Ishikawa (cell line): ENCODE measurements at regions not wholly inside any gene's neighbourhood (a gene's known extent, or its start where the extent isn't known, plus 50 kb on each side); places are given as distances from the start of the nearest gene placed in this dataset.

Experiments used
- CEBPB ChIP-seq: IDR thresholded peaks from 2 replicates; pipeline ENCODE4 v1.6.1; 2012
- CREB1 ChIP-seq: IDR thresholded peaks from 2 replicates; pipeline ENCODE4 v1.6.1; 2012; ENCODE audit warnings: low read depth
- EGR1 ChIP-seq: IDR thresholded peaks from 2 replicates; pipeline ENCODE4 v1.6.1; 2012
- EP300 ChIP-seq: IDR thresholded peaks from 2 replicates; pipeline ENCODE4 v1.6.1; 2012; ENCODE audit warnings: borderline replicate concordance
- FOXM1 ChIP-seq: IDR thresholded peaks from 2 replicates; pipeline ENCODE4 v1.6.1; 2012; ENCODE audit warnings: low read depth, borderline replicate concordance
- MAX ChIP-seq: IDR thresholded peaks from 2 replicates; pipeline ENCODE4 v1.6.1; 2012
- RAD21 ChIP-seq: IDR thresholded peaks from 2 replicates; pipeline ENCODE4 v1.6.1; 2012; ENCODE audit warnings: low read depth
- REST ChIP-seq: IDR thresholded peaks from 2 replicates; pipeline ENCODE4 v1.6.1; 2012; ENCODE audit warnings: low read depth, mild to moderate bottlenecking
- TAF1 ChIP-seq: IDR thresholded peaks from 2 replicates; pipeline ENCODE4 v1.6.1; 2012; ENCODE audit warnings: low read depth, mild to moderate bottlenecking
- TCF12 ChIP-seq: IDR thresholded peaks from 2 replicates; pipeline ENCODE4 v1.6.1; 2012; ENCODE audit warnings: low read depth
- TEAD4 ChIP-seq: IDR thresholded peaks from 2 replicates; pipeline ENCODE4 v1.6.1; 2012
- USF1 ChIP-seq: IDR thresholded peaks from 2 replicates; pipeline ENCODE4 v1.6.1; 2012
- YY1 ChIP-seq: IDR thresholded peaks from 2 replicates; pipeline ENCODE4 v1.6.1; 2012; ENCODE audit warnings: low read depth
- ZBTB7A ChIP-seq: IDR thresholded peaks from 2 replicates; pipeline ENCODE4 v1.6.1; 2012; ENCODE audit warnings: low read depth

GRCh38 chr7:22598318-22598920, 98.4 kb upstream of the STEAP1B start:
- no peak for TF ChIP-seq TAF1
- TF ChIP-seq CREB1, result no peak
- no peak for TF ChIP-seq REST
- no peak for TF ChIP-seq FOXM1
- TF ChIP-seq YY1, result no peak
- TF ChIP-seq CEBPB, result no peak
- TF ChIP-seq EGR1, result no peak
- no peak for TF ChIP-seq EP300
- no peak for TF ChIP-seq USF1
- TF ChIP-seq MAX, result no peak
- no peak for TF ChIP-seq TEAD4
- no peak for TF ChIP-seq ZBTB7A
- no peak for TF ChIP-seq TCF12
- TF ChIP-seq RAD21, result no peak
